Esophagus muscularis mucosa (tissue), 4 donors: ENCODE measurements at regions not wholly inside any gene's neighbourhood (a gene's known extent, or its start where the extent isn't known, plus 50 kb on each side); places are given as distances from the start of the nearest gene placed in this dataset.

Source experiments
- DNase-seq: peaks from one replicate; pipeline ENCODE4 v3.0.0-alpha.2; 2017; ENCODE audit errors: extremely low spot score
- H3K27ac ChIP-seq, 4 donors: fragments of 200-600 bp; sonication (generic); replicated peaks in 1 of 4; 1 replicate in 3 of 4; 2 replicates in 1 of 4; pipeline ENCODE4 v1.5.1; 2016 to 2019; ENCODE audit warnings: mild to moderate bottlenecking in 1 of 4
- H3K27me3 ChIP-seq, 4 donors: fragments of 200-600 bp; sonication (generic); one replicate each; pipeline versions ENCODE4 v1.5.1 to v1.6.0; 2016 to 2019
- H3K36me3 ChIP-seq, 4 donors: fragments of 200-600 bp; sonication (generic); one replicate each; pipeline ENCODE4 v1.5.1; 2016 to 2019
- H3K4me1 ChIP-seq, 4 donors: fragments of 200-600 bp; sonication (generic); one replicate each; pipeline ENCODE4 v1.5.1; 2016 to 2019
- H3K4me3 ChIP-seq, 4 donors: fragments of 200-600 bp; sonication (generic); 1 replicate in 2 of 4; 2 replicates in 2 of 4; pipeline ENCODE4 v1.5.1; 2016 to 2019; ENCODE audit warnings: mild to moderate bottlenecking in 4 of 4, moderate library complexity in 1 of 4
- H3K9me3 ChIP-seq, 4 donors: fragments of 200-600 bp; sonication (generic); 1 replicate in 3 of 4; 2 replicates in 1 of 4; pipeline ENCODE4 v1.5.1; 2016 to 2019
- CTCF ChIP-seq, 3 experiments: fragments of 200-600 bp in 2 of 3; fragments of 450-650 bp in 1 of 3; sonication (generic) in 2 of 3; IDR thresholded peaks; one replicate each; pipeline ENCODE4 v1.5.1; 2017 to 2019; ENCODE audit warnings: antibody characterized with exemption in 3 of 3, mild to moderate bottlenecking in 2 of 3, moderate library complexity in 1 of 3
- EP300 ChIP-seq: sonication (generic); formaldehyde crosslinking; IDR thresholded peaks from one replicate; pipeline ENCODE4 v1.6.1; 2017; ENCODE audit warnings: antibody characterized with exemption
- POLR2A ChIP-seq: fragments of 450-650 bp; IDR thresholded peaks from one replicate; pipeline ENCODE4 v1.6.1; 2017; ENCODE audit warnings: antibody characterized with exemption, moderate library complexity, mild to moderate bottlenecking, low read depth
- POLR2AphosphoS5 ChIP-seq, 2 donors: sonication (generic); formaldehyde crosslinking; IDR thresholded peaks; one replicate each; pipeline ENCODE4 v1.6.1; 2017; ENCODE audit warnings: antibody characterized with exemption in 2 of 2
- WGBS: methylation state at CpG from one replicate; pipeline ENCODE4 v1.1.5; 2018; 5-methylcytosine and 5-hydroxymethylcytosine counted together
- intact Hi-C: fragments of 100-400 bp; cut with DNase I; formaldehyde crosslinking; loops from one replicate; pipeline ENCODE4 v1.15.1; 2023

- intact Hi-C loops: no loop called here
- H3K4me1 ChIP-seq: no peaks in the 10 kb centered on the region
- no peak overlapping the region for H3K4me3 ChIP-seq
- H3K36me3 ChIP-seq: no peaks in the 10 kb centered on the region
- H3K9me3 ChIP-seq: peaks cover 0 to 18% (median 11%) of the 10 kb centered on the region in 4 donors
- peaks cover 0 to 13% (median 0%) of the 10 kb centered on the region in 4 donors for H3K27me3 ChIP-seq
- no peak overlapping the region for H3K27ac ChIP-seq
- DNase-seq: no peak
- TF ChIP-seq POLR2A (no peak), POLR2AphosphoS5 (IDR thresholded peaks at IDR 0.05) (no peak), EP300 (no peak), CTCF (IDR thresholded peaks at IDR 0.05) (no peak)
- WGBS: 95% methylated on average over 4 of the region's 4 CpGs
Observed at GRCh38 chr2:236981701-236982485, 103.8 kb upstream of the COPS8 start.

- H3K27me3 ChIP-seq: peaks cover 0 to 15% (median 0%) of the 10 kb centered on the region in 4 donors
- H3K4me3 ChIP-seq: no peak overlapping the region
- TF ChIP-seq CTCF (IDR thresholded peaks at IDR 0.05): no peak
- TF ChIP-seq POLR2AphosphoS5 (IDR thresholded peaks at IDR 0.05): no peak
- no peak for TF ChIP-seq POLR2A
- no peak for TF ChIP-seq EP300
- H3K36me3 ChIP-seq: no peaks in the 10 kb centered on the region
- no peak overlapping the region for H3K27ac ChIP-seq
- H3K4me1 ChIP-seq: peaks cover 0 to 5% (median 2%) of the 10 kb centered on the region in 4 donors
- peaks cover 0 to 18% (median 11%) of the 10 kb centered on the region in 4 donors for H3K9me3 ChIP-seq
- no peak for DNase-seq
- intact Hi-C loops: no loop called here
- WGBS: 100% methylated on average over 3 of the region's 3 CpGs
Observed at GRCh38 chr2:236982693-236983455, 102.8 kb upstream of the COPS8 start.

GRCh38 chr2:236984046-236984445 is 101.6 kb upstream of the COPS8 start:
- H3K4me3 ChIP-seq: no peak overlapping the region
- intact Hi-C loops: no loop called here
- peaks cover 0 to 18% (median 0%) of the 10 kb centered on the region in 4 donors for H3K27me3 ChIP-seq
- no peak for DNase-seq
- H3K4me1 ChIP-seq: peaks cover 0 to 16% (median 7%) of the 10 kb centered on the region in 4 donors
- 42% methylated on average over 1 of the region's 1 CpG for WGBS
- H3K36me3 ChIP-seq: no peaks in the 10 kb centered on the region
- H3K27ac ChIP-seq: no peak overlapping the region
- H3K9me3 ChIP-seq: peaks cover 0 to 18% (median 11%) of the 10 kb centered on the region in 4 donors
- TF ChIP-seq POLR2A (no peak), POLR2AphosphoS5 (IDR thresholded peaks at IDR 0.05) (no peak), EP300 (no peak), CTCF (IDR thresholded peaks at IDR 0.05) (no peak)

GRCh38 chr2:236985761-236986339 is 99.8 kb upstream of the COPS8 start:
- Histone ChIP-seq H3K4me1 (peaks cover 0 to 29% (median 15%) of the 10 kb centered on the region in 4 donors), H3K27ac (no peak overlapping the region)

More at GRCh38 chr2:236985761-236986339, 99.8 kb upstream of the COPS8 start:
- WGBS: 87% methylated on average over 7 of the region's 7 CpGs
- no peak for TF ChIP-seq POLR2AphosphoS5 (IDR thresholded peaks at IDR 0.05)
- no peak for TF ChIP-seq POLR2A
- TF ChIP-seq CTCF (IDR thresholded peaks at IDR 0.05): no peak
- no peak for TF ChIP-seq EP300
- Histone ChIP-seq H3K27me3 (peaks cover 0 to 23% (median 0%) of the 10 kb centered on the region in 4 donors), H3K9me3 (peaks cover 0 to 18% (median 11%) of the 10 kb centered on the region in 4 donors), H3K4me3 (no peak overlapping the region), H3K36me3 (no peaks in the 10 kb centered on the region)
- intact Hi-C loops: no loop called here
- DNase-seq: no peak
